NCI-H526 treated with DMSO at 0.1 percent for 48 hours (cell line): ENCODE measurements at regions not wholly inside any gene's neighbourhood (a gene's known extent, or its start where the extent isn't known, plus 50 kb on each side); places are given as distances from the start of the nearest gene placed in this dataset.
A peak's percentile ranks its signal among the peaks of the same experiment; 100 is the strongest.

Experiments
- DNase-seq: peaks from one replicate; lab custom pipeline; 2025; lab: John Stamatoyannopoulos, UW

- DNase-seq: no peak
These were observed 57.0 kb upstream of the CDCA7L start for GRCh38 chr7:22002726-22003125.

GRCh38 chr7:22001345-22002004 lies 55.8 kb upstream of the CDCA7L start:
- peak; percentile 62 for DNase-seq

GRCh38 chr7:21999896-22000295 lies 54.2 kb upstream of the CDCA7L start:
- no peak for DNase-seq

- DNase-seq: no peak
These were observed 50.9 kb upstream of the CDCA7L start for GRCh38 chr7:21996641-21997040.
